ENCODE measurements at regions not wholly inside any gene's neighbourhood (a gene's known extent, or its start where the extent isn't known, plus 50 kb on each side); places are given as distances from the start of the nearest gene placed in this dataset.

DNA sequence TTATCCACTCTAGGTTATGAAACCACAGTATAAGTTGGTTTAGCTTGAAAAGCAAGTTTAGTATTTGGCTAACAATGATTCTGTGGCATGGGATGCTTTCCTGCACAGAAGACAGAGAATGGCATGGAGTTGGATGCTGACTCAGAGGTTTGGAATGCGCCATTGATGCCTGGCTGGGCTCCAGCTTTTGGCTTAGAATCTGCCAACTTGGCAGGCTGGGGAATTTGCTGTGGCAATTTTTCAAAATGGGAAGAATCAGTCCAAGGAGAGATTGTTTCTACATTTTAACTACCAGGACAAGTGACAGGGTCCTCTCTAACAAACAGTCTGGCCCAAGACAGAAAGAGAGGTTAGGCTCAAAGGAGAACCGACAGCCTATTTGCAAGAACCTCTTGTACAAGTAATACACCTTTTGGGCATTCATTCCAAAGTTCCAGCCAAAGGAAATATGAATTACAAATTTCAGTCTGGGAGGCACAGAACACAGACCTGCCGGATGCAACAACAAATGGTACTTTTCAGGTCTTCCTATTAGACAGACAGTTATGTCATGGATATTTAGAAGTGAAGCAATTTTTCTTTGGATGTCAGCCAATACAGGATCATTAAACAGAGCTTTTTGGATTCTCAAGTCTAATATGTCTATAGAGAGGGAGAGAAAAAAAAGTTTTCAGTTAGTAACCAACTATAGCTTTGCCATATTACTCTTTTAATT lies 1027.7 kb downstream of the TMEM182 start:
- TF ChIP-seq, protein P1, sequence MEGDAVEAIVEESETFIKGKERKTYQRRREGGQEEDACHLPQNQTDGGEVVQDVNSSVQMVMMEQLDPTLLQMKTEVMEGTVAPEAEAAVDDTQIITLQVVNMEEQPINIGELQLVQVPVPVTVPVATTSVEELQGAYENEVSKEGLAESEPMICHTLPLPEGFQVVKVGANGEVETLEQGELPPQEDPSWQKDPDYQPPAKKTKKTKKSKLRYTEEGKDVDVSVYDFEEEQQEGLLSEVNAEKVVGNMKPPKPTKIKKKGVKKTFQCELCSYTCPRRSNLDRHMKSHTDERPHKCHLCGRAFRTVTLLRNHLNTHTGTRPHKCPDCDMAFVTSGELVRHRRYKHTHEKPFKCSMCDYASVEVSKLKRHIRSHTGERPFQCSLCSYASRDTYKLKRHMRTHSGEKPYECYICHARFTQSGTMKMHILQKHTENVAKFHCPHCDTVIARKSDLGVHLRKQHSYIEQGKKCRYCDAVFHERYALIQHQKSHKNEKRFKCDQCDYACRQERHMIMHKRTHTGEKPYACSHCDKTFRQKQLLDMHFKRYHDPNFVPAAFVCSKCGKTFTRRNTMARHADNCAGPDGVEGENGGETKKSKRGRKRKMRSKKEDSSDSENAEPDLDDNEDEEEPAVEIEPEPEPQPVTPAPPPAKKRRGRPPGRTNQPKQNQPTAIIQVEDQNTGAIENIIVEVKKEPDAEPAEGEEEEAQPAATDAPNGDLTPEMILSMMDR (conservative IDR thresholded peaks at IDR 0.05 in 1 of 2, IDR thresholded peaks at IDR 0.05 in 1 of 2; ENCODE audit: low read depth in 1 of 2, low read length in 2 of 2), result no peak
- TF ChIP-seq EZH2 (IDR thresholded peaks at IDR 0.05; ENCODE audit: low read length, missing control alignments), result no peak

All from fibroblast of lung (primary cell).